IMR-90 (cell line): ENCODE measurements at regions not wholly inside any gene's neighbourhood (a gene's known extent, or its start where the extent isn't known, plus 50 kb on each side); places are given as distances from the start of the nearest gene placed in this dataset.

Experiments used
- CTCF ChIP-seq: conservative IDR thresholded peaks from 2 replicates; pipeline ENCODE4 v1.5.1; 2012; ENCODE audit warnings: mild to moderate bottlenecking, low read depth, low read length, improper control_type of control experiment
- RFX5 ChIP-seq: IDR thresholded peaks from 2 replicates; pipeline ENCODE4 v1.8.0; 2012; ENCODE audit warnings: low read depth, mild to moderate bottlenecking, low read length, moderate library complexity
- SMC3 ChIP-seq: fragments of 150-350 bp; IDR thresholded peaks from 2 replicates; pipeline ENCODE4 v1.6.1; 2016; ENCODE audit warnings: low read depth, mild to moderate bottlenecking, antibody characterized with exemption, low read length, moderate library complexity
- TF ChIP-seq, protein P1 (sequence below): fragments of 150-350 bp; IDR thresholded peaks from 2 replicates; pipeline ENCODE4 v1.6.1; 2017; ENCODE audit warnings: mild to moderate bottlenecking, antibody characterized with exemption, low read length, low read depth

GRCh38 chr2:12923907-12924610 lies 207.3 kb downstream of the TRIB2 start:
- TF ChIP-seq CTCF = no peak
- TF ChIP-seq, protein P1, sequence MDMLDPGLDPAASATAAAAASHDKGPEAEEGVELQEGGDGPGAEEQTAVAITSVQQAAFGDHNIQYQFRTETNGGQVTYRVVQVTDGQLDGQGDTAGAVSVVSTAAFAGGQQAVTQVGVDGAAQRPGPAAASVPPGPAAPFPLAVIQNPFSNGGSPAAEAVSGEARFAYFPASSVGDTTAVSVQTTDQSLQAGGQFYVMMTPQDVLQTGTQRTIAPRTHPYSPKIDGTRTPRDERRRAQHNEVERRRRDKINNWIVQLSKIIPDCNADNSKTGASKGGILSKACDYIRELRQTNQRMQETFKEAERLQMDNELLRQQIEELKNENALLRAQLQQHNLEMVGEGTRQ = no peak
- no peak for TF ChIP-seq RFX5
- no peak for TF ChIP-seq SMC3
